ENCODE measurements at regions not wholly inside any gene's neighbourhood (a gene's known extent, or its start where the extent isn't known, plus 50 kb on each side); places are given as distances from the start of the nearest gene placed in this dataset.

DNA sequence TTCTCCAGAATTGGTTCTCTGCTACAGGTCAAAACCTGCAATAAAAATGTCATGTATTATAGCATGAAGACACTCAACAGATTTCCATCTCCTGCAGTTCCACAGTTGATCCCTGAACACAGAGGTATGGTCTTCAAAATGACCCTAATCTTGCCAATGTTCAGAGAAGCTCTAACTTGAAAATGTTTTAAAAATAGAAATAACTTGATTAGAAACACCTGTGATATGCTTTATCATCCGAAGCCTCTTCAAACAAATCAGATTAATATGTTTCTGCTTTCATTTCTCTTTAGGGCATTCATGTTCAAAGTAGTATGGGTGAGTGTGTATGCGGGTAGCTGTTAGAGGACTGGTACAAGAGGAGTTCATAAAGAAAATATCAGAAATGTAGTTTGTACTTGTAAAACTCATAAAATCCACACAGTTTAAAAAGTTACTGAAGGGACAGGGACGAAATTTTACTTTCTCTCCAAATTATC, 60.4 kb downstream of the KCNRG start:
- TF ChIP-seq, protein P1, sequence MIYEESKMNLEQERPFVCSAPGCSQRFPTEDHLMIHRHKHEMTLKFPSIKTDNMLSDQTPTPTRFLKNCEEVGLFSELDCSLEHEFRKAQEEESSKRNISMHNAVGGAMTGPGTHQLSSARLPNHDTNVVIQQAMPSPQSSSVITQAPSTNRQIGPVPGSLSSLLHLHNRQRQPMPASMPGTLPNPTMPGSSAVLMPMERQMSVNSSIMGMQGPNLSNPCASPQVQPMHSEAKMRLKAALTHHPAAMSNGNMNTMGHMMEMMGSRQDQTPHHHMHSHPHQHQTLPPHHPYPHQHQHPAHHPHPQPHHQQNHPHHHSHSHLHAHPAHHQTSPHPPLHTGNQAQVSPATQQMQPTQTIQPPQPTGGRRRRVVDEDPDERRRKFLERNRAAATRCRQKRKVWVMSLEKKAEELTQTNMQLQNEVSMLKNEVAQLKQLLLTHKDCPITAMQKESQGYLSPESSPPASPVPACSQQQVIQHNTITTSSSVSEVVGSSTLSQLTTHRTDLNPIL (CRISPR knock-in tag; IDR thresholded peaks at IDR 0.05; ENCODE audit: low read depth): no peak
- TF ChIP-seq TCF4 (CRISPR knock-in tag; IDR thresholded peaks at IDR 0.05; ENCODE audit: borderline replicate concordance): peak; percentile 84
- peak; percentile 65 for TF ChIP-seq ISL1 (CRISPR knock-in tag; IDR thresholded peaks at IDR 0.05)
- TF ChIP-seq CSDC2 (CRISPR knock-in tag; IDR thresholded peaks at IDR 0.05): no peak
- no peak for TF ChIP-seq ZFP3 (CRISPR knock-in tag; IDR thresholded peaks at IDR 0.05)
- ATAC-seq: peak; percentile 53

DNA sequence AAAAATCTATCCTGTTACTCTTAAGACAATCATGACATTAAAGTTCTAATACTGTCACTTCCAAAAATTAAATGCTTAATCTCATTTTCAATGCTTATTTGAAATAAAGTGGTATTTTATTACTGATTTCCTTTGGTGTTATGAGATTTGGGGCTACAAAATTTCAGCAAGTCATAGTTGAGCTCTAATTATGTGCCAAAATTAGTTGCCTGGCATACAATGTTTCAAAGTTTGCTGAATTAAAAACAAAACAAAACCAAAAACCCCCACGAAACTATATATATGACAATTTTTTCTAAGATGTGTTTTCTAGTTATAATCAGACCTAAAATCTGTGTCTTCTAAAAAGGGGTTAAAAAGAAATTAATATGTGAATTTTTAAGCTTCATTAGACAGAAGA, 62.2 kb downstream of the KCNRG start:
- no peak for ATAC-seq

DNA sequence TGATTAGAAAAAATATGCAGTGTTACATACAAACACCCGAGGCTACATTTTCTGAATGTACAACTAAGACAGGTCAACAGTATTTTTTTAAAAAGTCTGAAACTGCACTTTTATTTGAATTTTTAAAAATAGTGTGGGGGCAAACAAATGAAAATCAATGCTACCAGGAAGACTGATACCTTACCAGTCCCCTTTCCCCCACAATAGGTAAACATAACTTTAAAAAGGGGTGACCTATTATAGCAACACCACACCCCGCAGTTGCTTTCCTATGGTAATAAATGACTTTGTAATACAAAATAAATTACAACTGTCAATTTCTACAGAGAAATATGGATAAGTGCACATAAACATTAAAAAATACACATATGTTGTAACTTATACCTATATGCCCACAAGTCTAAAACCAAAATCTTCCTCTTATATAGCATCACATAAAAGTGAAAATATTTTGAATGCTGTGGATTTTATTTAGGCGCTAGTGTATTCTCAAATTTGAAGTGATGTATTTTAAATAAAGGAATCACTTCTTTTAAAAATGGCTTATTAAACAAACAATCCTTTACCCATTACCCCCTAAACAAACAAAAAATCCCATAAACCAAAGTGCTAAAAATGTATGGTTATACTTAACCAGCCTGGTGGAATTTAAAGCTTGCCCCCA, 63.1 kb downstream of the KCNRG start:
- TF ChIP-seq ZC3H10 (CRISPR knock-in tag; IDR thresholded peaks at IDR 0.05) (no peak), BACH2 (CRISPR knock-in tag; IDR thresholded peaks at IDR 0.05; ENCODE audit: borderline replicate concordance) (no peak), ZNF565 (CRISPR knock-in tag; conservative IDR thresholded peaks at IDR 0.05; ENCODE audit: low read depth) (no peak), ZNF8 (CRISPR knock-in tag; IDR thresholded peaks at IDR 0.05) (no peak), TCF4 (CRISPR knock-in tag; IDR thresholded peaks at IDR 0.05; ENCODE audit: borderline replicate concordance) (no peak), ESRRG (CRISPR knock-in tag; IDR thresholded peaks at IDR 0.05) (no peak), RARB (CRISPR knock-in tag; IDR thresholded peaks at IDR 0.05) (no peak), SNAI2 (CRISPR knock-in tag; IDR thresholded peaks at IDR 0.05) (no peak)
- TF ChIP-seq, protein P2, sequence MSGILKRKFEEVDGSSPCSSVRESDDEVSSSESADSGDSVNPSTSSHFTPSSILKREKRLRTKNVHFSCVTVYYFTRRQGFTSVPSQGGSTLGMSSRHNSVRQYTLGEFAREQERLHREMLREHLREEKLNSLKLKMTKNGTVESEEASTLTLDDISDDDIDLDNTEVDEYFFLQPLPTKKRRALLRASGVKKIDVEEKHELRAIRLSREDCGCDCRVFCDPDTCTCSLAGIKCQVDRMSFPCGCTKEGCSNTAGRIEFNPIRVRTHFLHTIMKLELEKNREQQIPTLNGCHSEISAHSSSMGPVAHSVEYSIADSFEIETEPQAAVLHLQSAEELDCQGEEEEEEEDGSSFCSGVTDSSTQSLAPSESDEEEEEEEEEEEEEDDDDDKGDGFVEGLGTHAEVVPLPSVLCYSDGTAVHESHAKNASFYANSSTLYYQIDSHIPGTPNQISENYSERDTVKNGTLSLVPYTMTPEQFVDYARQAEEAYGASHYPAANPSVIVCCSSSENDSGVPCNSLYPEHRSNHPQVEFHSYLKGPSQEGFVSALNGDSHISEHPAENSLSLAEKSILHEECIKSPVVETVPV (CRISPR knock-in tag; IDR thresholded peaks at IDR 0.05): no peak
- TF ChIP-seq, protein P3, sequence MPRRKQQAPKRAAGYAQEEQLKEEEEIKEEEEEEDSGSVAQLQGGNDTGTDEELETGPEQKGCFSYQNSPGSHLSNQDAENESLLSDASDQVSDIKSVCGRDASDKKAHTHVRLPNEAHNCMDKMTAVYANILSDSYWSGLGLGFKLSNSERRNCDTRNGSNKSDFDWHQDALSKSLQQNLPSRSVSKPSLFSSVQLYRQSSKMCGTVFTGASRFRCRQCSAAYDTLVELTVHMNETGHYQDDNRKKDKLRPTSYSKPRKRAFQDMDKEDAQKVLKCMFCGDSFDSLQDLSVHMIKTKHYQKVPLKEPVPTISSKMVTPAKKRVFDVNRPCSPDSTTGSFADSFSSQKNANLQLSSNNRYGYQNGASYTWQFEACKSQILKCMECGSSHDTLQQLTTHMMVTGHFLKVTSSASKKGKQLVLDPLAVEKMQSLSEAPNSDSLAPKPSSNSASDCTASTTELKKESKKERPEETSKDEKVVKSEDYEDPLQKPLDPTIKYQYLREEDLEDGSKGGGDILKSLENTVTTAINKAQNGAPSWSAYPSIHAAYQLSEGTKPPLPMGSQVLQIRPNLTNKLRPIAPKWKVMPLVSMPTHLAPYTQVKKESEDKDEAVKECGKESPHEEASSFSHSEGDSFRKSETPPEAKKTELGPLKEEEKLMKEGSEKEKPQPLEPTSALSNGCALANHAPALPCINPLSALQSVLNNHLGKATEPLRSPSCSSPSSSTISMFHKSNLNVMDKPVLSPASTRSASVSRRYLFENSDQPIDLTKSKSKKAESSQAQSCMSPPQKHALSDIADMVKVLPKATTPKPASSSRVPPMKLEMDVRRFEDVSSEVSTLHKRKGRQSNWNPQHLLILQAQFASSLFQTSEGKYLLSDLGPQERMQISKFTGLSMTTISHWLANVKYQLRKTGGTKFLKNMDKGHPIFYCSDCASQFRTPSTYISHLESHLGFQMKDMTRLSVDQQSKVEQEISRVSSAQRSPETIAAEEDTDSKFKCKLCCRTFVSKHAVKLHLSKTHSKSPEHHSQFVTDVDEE (CRISPR knock-in tag; IDR thresholded peaks at IDR 0.05): no peak
- TF ChIP-seq, protein P4, sequence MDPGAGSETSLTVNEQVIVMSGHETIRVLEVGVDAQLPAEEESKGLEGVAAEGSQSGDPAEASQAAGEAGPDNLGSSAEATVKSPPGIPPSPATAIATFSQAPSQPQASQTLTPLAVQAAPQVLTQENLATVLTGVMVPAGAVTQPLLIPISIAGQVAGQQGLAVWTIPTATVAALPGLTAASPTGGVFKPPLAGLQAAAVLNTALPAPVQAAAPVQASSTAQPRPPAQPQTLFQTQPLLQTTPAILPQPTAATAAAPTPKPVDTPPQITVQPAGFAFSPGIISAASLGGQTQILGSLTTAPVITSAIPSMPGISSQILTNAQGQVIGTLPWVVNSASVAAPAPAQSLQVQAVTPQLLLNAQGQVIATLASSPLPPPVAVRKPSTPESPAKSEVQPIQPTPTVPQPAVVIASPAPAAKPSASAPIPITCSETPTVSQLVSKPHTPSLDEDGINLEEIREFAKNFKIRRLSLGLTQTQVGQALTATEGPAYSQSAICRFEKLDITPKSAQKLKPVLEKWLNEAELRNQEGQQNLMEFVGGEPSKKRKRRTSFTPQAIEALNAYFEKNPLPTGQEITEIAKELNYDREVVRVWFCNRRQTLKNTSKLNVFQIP (CRISPR knock-in tag; IDR thresholded peaks at IDR 0.05; ENCODE audit: borderline replicate concordance, low read depth): no peak
- no peak for ATAC-seq

More for the DNA sequence above, 62.2 kb downstream of the KCNRG start:
- TF ChIP-seq BACH2 (CRISPR knock-in tag; IDR thresholded peaks at IDR 0.05; ENCODE audit: borderline replicate concordance) (no peak), GLIS3 (CRISPR knock-in tag; IDR thresholded peaks at IDR 0.05) (no peak), ZNF8 (CRISPR knock-in tag; IDR thresholded peaks at IDR 0.05) (no peak)
- TF ChIP-seq, protein P3 (CRISPR knock-in tag; IDR thresholded peaks at IDR 0.05): no peak

Data from SK-N-SH treated with all-trans-retinoic acid at 6 μM for 48 hours (cell line).